NCI-H2029 (cell line): ENCODE measurements at regions not wholly inside any gene's neighbourhood (a gene's known extent, or its start where the extent isn't known, plus 50 kb on each side); places are given as distances from the start of the nearest gene placed in this dataset.

Experiments used
- DNase-seq: peaks from one replicate; lab custom pipeline; 2025; lab: John Stamatoyannopoulos, UW

DNA sequence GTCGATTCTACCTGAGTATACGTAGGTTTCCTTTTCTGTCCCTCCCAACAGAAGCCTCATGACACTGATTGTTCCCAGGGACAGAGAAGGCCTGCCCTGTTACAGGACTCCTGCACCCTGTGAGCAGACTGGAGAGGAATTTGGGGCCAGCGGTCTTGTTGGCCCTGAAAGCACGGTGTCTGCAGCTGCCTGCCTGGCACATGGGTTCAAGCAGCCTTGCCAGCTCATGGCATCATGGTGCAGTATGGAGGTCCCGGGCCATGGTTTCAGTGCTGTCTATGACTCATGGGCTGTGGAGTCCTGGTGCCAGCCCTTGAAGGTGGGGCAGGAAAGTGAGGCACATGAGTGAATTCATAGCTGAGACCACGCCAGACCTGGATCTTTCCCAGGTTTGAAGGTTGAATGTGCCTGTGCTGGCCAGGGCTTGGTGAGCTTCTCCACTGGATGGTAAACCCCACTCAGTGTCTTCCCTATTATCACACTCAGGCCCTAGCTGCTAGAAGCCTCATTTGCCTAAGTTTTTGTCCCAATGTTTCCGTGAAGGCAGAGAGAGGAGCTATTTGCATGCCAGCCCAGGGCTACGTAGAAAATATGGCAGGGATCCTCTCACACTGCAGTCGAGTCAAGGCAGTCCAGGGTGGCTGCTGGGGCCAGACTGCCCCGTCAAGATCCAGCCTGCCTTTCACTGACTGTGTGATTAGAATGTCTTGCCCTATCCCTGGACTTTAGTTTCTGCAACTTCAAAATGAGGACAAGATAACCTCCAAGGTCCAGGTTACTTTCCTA lies 277.2 kb upstream of the CCL2 start:
- no peak for DNase-seq

DNA sequence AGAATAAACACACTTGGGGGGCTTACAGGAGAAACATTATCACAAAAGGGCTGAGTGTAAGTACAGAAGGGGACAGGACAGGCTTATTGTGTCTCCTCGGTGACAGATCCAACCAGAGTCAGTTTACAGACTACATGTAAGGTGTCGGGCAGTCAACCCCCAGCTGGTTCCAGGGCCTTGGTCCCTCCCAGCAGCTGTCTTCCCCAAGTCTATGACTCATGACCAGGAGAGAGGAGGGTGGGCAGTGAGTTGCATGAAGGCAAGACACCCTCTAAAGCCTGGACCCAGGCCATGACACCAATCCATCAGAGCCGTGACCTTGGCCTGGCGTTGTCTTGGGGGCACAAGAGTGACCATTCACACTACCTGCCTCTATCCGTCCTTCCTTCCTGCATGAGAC lies 276.2 kb upstream of the CCL2 start:
- no peak for DNase-seq

DNA sequence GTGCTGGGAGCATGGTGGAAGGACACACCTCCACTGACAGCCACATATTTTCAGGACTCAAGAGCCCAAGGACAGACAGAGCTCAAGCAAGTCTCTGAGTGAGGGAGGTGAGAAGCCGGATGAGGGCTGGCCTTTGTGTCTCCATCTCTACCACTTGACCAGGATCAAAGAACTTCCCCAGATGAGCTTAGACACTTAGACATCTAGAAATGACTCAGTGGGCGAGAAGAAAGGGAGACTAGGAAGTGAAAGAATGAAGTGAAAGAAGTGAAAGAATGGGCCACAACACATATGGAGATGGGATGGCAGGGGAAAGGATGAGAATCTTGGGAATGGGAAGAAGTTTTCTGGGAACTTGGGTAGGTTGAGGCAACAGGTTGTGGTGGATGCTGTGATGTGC lies 274.9 kb upstream of the CCL2 start:
- no peak for DNase-seq

DNA sequence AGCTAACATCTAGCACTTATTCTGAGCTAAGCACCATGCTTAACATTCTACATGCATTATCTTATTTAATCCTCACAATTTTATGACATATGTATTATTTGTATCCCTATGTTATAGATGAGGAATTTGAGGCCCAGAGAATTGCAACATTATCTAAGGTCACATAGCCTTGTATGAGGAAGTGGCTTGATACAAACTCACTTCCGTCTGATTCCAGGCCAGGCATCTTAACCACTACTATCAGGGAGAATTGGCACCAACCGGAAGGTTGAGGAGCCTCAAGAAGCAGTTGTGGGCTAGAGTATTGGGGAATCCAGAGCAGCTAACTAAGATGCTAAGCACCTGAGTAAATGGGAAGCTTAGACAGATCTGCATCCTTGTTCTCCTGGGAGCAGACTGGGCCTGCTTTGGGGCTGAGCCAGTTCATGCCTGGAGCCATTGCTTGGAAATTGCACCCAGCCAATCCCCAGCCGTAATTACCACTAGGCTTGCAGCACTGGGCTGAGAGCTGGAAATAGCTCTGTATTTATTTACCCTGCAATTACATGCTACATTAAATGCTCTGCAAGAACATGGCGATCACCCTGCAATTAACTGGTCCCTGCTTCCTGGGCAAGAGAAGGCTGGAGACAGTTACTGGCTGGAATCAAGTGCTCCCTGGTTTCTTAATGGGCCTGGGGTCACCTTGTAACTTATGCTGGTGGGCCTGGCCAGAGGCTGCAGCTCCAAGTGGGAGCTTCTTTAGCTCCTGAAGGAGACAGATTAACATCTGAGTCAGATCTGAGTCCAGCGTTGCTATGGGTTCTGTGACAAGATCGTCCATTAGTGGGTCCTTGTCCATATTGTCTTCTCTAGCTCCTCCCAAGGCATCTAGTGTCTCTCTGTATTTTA lies 273.1 kb upstream of the CCL2 start:
- peak; percentile 63 for DNase-seq

DNA sequence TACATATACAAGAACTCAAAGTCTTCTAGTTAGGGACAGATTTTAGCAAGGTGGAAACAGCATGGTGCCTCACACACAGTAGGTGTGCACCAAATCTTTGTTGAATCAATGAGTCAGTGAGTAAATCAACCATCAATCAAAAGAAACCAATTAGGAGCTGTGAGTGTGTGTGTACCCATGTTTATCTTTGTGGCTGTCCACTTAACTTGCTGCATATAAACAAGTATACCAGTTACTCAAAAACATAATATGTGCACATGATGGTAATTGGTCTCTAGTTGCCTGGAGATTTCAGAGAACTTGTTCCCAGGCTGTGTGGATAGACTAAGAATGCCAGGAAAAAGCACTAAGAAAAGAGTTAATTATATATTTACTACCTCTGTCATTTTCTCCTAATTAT lies 272.2 kb upstream of the CCL2 start:
- DNase-seq, result no peak

DNA sequence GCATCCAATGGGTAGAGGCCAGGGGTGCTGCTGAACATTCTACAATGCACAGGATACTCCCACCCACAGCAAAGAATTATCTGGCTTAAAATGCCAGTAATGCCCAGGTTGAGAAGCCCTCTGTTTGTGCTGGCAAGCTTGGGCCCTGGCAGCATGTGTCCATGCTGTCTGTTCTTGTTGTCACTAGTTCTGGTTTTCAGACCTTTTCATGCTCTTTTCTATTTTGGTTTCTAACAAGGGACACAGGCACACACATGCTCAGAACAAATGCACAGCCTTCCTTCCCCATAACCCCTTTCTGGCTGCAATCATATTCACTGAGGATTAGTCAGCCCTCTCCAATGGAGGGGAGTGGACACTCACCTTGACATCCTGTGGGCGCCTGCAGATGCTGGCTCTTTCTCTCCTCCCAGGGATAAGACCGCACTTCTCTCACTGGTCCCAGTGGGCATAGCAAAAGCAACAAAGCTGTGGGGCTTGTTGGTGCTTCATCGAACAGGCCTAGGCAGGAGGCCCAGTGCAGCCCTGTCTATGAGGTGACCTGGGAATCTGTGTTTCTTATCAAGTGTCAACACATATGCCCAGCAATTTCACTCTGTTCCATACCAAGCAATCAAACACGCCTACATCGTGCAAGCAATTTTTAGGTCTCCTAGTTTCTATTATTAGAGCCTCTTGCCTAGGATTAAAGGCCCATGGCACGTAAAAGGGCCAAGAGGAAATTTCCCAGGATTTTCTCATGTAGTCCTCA lies 271.1 kb upstream of the CCL2 start:
- DNase-seq, result no peak

DNA sequence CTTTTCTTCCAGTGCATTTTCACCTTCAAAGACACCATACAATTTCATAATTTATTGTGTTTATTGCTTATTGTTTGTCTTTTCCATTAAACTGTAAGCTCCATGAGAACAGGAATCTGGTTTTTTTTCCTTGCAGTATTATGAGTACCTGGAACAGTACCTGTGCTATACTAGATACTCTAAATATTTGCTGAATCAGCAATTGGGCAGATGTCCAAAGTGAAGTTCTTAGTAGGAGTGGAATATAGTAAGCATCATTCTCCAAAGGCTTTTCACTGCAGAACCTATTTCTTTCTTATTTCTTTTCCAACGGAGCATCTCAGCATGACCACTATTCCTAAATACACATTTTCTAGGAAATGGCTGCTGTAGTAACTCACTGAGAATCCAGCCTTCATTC lies 269.0 kb upstream of the CCL2 start:
- DNase-seq, result no peak

DNA sequence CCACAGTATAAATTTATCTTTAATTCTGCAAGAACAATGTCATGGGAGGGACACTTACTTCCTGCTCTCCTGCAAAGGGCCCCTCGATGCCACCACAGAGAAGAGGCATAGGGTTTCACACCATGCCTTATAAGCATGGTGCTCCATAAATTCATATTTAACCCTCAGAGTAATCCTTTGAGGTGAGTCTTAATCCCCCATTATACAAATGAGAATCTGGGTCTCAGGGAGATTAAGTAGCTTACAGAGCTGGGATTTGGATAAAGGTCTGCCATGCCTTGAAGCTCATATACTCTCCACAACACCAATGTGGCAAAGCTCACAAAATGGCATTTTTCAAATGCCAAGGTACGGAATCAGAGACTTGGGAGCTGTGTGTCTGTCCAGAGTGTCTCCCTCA lies 268.5 kb upstream of the CCL2 start:
- DNase-seq, result no peak

DNA sequence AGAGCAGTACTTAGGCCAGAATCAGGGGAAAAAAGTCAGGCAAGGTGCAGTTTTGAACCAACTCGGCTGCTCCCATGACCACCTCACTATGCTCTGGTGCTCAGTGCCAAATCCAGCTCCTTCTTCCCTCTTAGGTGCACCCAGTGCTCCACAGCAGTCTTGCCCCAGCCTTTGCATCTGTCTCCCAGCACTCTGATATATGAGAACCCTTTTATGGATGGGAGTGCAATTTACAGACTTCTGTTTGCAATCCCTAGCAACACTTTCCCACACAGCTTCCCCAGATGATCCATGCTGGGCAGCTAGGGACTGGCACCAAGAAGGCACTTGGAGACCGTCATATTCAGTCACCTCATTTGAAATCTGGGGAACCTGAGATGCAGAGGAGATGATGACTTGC lies 267.9 kb upstream of the CCL2 start:
- DNase-seq, result no peak

DNA sequence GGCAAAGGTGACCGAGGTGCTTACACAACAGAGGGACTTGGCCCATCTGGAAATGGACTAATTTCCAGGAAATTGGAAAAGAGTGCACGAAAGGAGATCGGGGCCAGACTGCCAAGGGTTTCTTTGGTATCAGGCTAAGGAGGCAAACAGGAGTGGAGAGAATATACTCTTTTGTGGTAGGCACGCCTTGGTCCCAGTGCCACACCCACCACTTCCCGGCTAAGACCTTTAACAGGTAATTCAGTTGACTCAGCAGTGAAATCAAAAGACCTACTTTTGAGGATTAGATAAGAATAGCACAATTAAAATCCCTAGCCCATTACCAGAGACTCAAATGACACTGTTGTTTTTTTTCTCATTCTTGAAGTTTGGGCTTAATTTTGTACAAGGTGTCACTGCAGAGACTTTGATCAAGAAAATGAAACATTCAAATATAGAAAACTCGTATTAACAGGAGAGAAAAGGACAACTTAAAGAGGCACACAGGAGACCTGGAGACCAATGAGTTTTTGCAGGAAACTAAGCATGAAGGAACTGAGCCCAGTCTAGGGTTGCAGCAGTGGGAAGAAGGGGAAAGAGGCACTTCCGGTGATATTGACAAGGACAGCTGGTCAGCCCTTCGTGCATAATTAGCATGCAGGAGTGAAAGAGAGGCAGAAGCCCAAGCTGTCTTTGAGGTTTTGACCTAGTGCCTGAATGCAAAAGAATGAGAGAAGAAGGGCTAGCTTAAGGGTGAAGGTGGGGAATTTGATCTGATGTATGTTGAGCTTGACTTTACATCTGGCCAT lies 265.5 kb upstream of the CCL2 start:
- no peak for DNase-seq

DNA sequence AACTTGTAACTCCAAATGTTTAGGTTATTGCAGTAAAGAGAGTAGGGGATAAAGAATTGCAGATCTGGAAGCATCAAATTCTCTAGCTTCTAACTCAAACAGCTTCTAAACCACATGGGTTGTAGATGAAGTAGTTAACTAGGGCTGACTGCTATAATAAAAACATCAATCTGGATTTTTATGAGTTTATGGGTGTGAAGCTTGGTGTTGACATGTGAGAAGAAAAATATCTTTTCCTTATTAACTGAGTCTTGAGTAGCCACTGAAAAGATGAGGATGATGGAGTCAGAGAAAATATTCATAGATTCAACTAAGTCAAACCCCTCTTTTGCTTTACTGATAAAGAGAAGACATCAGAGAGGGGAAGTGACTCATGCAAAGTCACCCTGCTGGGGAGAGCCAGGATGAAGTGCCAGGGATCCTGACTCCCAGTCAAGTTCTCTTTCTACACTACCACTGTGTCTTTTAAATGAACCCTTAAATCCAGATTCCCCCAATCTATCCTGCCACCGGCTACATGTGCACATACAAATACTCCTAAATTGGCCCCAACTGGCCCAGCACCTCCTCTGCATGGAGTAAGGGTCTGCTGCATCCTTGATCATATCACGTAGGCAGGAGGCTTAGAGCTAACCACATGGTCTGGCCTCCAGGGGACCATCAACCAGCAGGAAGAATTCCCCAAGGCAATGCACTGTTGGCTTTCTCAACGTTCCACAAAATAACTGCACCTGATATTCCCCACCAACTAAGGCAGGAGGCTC lies 264.0 kb upstream of the CCL2 start:
- no peak for DNase-seq

DNA sequence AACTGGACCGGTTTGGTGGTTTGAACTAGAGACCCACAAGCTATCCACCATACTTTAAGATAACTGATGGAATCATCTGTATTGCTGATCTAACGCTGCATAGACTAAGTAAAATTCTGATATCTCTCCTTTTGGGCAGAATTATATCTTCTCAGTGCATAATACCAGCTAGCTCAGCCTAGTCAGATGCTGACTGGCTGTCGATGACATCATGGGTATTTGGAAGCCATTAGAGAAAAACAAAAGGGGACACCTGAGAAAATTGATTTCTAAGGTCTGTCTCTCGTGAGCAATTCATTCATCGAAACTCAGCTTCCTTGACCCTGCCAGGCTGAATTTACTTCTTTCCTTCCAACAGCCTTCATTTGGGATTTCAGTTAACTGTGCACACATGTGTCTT lies 263.0 kb upstream of the CCL2 start:
- no peak for DNase-seq

DNA sequence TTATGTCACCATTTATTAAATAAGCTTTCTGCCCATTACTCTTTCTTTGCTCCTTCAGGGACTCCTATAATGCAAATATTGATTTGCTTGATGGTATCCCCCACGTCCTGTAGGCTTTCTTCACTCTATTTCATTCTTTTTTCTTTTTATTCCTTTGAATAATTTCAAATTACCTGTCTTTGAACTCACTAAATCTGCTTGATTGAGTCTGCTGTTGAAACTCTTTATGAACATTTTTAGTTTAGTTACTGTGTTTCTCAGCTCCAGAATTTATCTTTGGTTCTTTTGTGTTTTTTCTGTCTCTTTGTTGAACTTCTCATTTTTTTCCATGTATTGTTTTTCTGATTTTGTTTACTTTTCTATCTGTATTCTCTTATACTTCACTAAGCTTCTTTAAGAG lies 254.4 kb upstream of the CCL2 start:
- DNase-seq, result no peak

DNA sequence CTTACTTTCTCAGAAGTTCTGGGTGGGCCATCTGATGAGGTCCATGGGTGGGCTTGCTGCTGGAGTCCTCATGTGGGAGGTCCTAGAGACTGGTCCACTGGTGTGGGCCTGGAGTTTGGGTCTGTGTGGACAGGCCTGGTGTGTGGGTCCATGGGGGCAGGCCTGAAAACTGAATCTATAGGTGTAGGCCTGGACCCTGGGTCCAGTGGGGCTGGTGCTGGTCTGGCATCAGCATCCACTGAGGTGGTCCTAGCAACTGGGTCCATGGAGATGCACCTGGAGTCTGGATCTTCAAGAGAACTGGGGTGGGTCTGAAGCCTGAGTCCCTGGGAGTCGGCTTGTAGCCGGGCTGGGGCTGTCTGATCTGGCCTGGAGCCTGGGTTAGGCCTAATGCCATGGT lies 253.8 kb upstream of the CCL2 start:
- no peak for DNase-seq

DNA sequence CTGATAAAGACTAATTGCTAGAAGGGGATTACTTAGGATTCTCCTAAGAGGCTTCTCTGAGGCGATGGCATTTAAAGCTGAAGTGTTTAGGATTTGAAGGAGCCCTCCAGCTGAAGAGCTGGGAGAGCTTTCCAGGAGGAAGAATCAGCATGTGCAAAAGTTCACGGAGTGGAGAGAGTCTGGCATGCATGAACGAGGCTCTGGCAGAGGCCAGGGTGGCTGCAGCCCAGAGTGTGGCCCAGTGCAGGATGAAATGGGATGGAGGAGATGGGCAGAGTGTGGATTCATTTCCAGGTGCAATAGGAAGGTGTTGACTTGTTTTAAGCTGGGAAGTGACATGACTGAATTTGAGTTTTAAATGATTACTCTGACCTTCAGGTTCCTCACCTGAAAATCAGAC lies 249.0 kb upstream of the CCL2 start:
- DNase-seq, result no peak

DNA sequence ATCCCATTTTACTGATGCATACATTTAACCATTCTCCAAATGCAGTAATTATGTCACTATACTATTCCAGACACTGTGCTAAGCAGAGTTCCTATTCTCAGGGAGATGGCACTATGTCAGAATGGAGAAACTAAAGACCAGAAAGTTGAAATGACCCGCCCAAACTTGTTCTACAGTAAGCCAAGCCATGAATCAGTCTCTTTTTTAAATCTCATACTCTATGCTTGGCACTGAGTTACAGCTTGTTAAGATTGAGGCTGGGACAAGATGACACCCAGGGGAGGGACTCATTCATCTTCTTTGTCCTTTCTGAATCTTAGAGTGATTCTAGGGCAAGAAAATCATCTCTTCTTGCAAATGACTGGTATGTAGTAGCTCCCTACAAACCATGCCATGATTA lies 247.0 kb upstream of the CCL2 start:
- no peak for DNase-seq

DNA sequence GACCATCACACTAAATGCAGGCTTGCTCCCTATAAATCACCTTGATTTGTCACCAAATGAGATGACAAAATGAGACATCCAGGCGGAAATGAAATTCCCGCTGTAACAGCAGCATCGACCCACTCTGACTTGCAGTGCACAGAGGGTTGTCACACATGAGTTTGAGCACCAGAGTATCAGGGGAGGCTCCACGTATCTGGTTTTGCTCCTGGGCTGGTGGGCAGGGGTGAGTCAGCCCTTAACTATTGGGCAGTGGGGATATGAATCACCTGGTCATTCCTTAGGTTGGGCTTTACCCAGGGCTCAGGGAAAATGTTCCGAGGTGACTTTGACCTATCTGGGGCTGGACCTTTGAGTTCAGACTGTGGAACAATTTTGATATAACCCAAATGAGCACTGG lies 245.2 kb upstream of the CCL2 start:
- DNase-seq, result no peak

DNA sequence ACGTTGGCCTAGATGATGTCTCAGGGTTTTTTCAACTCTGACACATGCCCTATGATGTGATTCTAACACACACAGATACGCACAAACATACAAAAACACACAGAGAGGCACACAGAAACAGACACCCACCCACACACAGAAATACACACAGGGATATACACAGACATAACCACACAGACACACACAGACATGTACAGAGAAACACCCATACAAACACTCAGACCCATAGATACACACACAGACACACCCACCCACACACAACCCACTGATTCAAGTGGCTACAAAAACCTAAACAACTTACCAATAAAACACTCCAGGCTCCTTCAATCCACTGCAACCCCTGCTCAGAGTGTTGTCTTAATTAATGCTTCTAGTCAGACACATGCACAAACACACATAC lies 244.6 kb upstream of the CCL2 start:
- DNase-seq, result no peak

DNA sequence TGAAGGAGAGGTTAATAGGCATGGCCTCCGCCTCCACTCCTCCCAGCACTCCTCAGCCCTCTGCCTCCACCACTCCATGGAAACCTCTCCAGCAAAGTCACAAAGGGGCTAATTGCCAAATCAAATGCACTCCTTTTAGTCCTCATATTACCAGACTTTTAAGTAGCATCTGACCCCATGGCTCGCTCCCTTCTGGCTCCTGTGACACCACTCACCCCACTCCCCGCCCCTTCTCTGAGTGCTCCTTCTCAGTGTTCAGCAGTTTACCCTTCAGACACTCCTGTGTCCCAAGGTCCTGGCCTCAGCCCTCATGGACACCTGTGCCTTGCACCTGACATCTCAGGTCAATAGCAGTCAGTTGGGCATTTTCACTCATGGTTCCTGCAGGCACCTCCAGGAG lies 243.5 kb upstream of the CCL2 start:
- DNase-seq, result no peak

DNA sequence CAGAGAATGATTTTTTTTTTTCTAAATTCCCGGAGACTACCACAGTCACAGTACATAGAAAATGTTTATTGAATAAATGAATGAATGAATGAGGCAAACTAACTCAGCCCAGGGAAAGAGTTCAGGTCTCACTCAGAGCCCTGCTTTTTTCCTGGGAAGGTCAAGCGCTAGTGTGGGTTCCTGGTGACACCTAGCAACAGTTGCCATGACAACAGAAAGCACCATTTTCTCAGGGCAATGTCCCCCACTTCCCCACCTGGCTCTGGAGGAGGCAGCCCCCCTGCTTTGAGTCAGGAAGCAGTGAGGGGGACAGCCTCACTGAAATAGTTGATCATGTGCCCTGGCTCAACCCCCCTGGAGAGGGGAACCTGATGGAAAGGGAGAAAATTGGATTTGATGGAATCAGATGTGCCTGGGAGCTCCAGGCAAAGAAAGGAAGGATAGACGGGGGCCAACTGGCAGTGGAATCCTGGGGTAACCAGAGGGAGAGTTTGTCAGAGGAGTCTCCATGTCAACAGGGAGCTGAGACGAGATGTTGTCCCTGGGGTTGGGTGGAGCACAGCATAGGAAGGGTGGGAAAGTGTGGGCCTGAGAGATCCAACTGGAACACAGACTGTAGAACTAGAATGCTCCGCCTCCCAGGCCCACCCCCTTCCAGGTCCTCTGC lies 242.2 kb upstream of the CCL2 start:
- no peak for DNase-seq

DNA sequence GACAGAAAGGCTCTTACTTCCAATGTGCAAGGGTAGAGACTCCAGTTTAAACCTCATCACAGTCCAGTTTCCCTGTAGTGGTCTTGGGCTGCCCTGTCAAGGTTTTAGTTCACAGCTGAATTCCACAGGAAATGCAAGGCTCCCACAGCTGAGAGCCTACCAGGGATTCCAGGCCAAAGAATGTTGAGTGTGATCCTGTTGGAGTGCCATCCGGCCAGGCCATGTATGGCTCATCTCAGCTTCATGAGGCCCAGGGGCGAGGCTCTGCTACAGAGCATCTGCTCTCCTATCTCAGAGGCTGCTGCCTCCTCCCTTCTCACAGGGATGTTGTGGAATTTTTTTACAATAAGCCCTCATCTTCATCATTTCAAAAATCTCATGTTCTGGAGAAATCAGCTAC lies 239.8 kb upstream of the CCL2 start:
- DNase-seq, result no peak
